GM13977 (cell line): ENCODE measurements at regions not wholly inside any gene's neighbourhood (a gene's known extent, or its start where the extent isn't known, plus 50 kb on each side); places are given as distances from the start of the nearest gene placed in this dataset.
A peak's percentile ranks its signal among the peaks of the same experiment; 100 is the strongest.

Source experiments
- DNase-seq: peaks from one replicate; pipeline ENCODE4 v3.0.0; 2012; ENCODE audit warnings: low spot score
- CTCF ChIP-seq: IDR thresholded peaks from 2 replicates; pipeline ENCODE4 v1.5.1; 2012; ENCODE audit warnings: mild to moderate bottlenecking, control low read depth; ENCODE audit not compliant: insufficient read depth; ENCODE audit errors: extremely low read depth, missing control alignments
- in situ Hi-C: fragments of 300-500 bp; cut with MboI; formaldehyde crosslinking; loops from one replicate; pipeline ENCODE4 v1.12.0; 2022; ENCODE audit warnings: low sequenced_read_pairs, low pct_unique_long_range_greater_than_20kb, mixed read lengths, inconsistent platforms; ENCODE audit not compliant: unreplicated experiment

GRCh38 chr3:76627236-76627635, 412.7 kb upstream of the ROBO2 start:
- DNase-seq = no peak
- in situ Hi-C loops = no loop called here
- TF ChIP-seq CTCF = no peak

GRCh38 chr3:76631251-76631650, 408.6 kb upstream of the ROBO2 start:
- no peak for TF ChIP-seq CTCF
- in situ Hi-C loops = no loop called here
- DNase-seq = no peak

- TF ChIP-seq CTCF = no peak
- in situ Hi-C loops = no loop called here
- no peak for DNase-seq
Measured at GRCh38 chr3:76638006-76638405, 401.9 kb upstream of the ROBO2 start.

GRCh38 chr3:76643623-76644304, 396.1 kb upstream of the ROBO2 start:
- no peak for DNase-seq
- no peak for TF ChIP-seq CTCF
- in situ Hi-C loops = no loop called here

- TF ChIP-seq CTCF = no peak
- in situ Hi-C loops = no loop called here
- DNase-seq = no peak
Measured at GRCh38 chr3:76644305-76644675, 395.6 kb upstream of the ROBO2 start.

- in situ Hi-C loops = no loop called here
- no peak for DNase-seq
- no peak for TF ChIP-seq CTCF
Measured at GRCh38 chr3:76645724-76646123, 394.2 kb upstream of the ROBO2 start.

GRCh38 chr3:76646921-76647562, 392.9 kb upstream of the ROBO2 start:
- no peak for DNase-seq
- in situ Hi-C loops = no loop called here
- peak; percentile 21 for TF ChIP-seq CTCF
